GM19324 (cell line): ENCODE measurements at regions not wholly inside any gene's neighbourhood (a gene's known extent, or its start where the extent isn't known, plus 50 kb on each side); places are given as distances from the start of the nearest gene placed in this dataset.
"Not testable (repeated sequence)": the region's sequence is repeated elsewhere in the genome, so short reads cannot be mapped to it uniquely, and the experiment has no call there.

Experiments
- ATAC-seq: cut with Tn5 transposase; IDR thresholded peaks from one replicate; pipeline ENCODE4 v1.9.1; 2021; ENCODE audit warnings: mild to moderate bottlenecking, moderate library complexity; ENCODE audit not compliant: unreplicated experiment, low FRiP score

GRCh38 chr5:135185481-135186065 lies 151.5 kb upstream of the PITX1 start:
- ATAC-seq = no peak

GRCh38 chr5:135184646-135185045 lies 150.6 kb upstream of the PITX1 start:
- ATAC-seq = no peak

- no peak for ATAC-seq
These were observed 149.4 kb upstream of the PITX1 start for GRCh38 chr5:135183464-135183863.

GRCh38 chr5:135182675-135183074 lies 148.6 kb upstream of the PITX1 start:
- ATAC-seq = no peak

GRCh38 chr5:135181653-135182052 lies 147.6 kb upstream of the PITX1 start:
- no peak for ATAC-seq

GRCh38 chr5:135179308-135179980 lies 145.4 kb upstream of the PITX1 start:
- no peak for ATAC-seq

- no peak for ATAC-seq
These were observed 144.6 kb upstream of the PITX1 start for GRCh38 chr5:135178476-135179155.

- ATAC-seq = no peak
These were observed 143.6 kb upstream of the PITX1 start for GRCh38 chr5:135177591-135177990.

GRCh38 chr5:135176991-135177390 lies 143.0 kb upstream of the PITX1 start:
- no peak for ATAC-seq

GRCh38 chr5:135174315-135175096 lies 140.5 kb upstream of the PITX1 start:
- no peak for ATAC-seq

- no peak for ATAC-seq
These were observed 139.7 kb upstream of the PITX1 start for GRCh38 chr5:135173662-135174290.

- ATAC-seq = no peak
These were observed 138.7 kb upstream of the PITX1 start for GRCh38 chr5:135172718-135173117.

- ATAC-seq = no peak
These were observed 137.3 kb upstream of the PITX1 start for GRCh38 chr5:135171336-135171735.

GRCh38 chr5:135170500-135170899 lies 136.5 kb upstream of the PITX1 start:
- ATAC-seq = no peak

- no peak for ATAC-seq
These were observed 135.7 kb upstream of the PITX1 start for GRCh38 chr5:135169753-135170152.

- ATAC-seq = no peak
These were observed 133.6 kb upstream of the PITX1 start for GRCh38 chr5:135167634-135168033.

- not testable (repeated sequence) for ATAC-seq
These were observed 131.0 kb upstream of the PITX1 start for GRCh38 chr5:135164873-135165614.

- ATAC-seq = no peak
These were observed 129.9 kb upstream of the PITX1 start for GRCh38 chr5:135163964-135164363.

GRCh38 chr5:135163391-135163790 lies 129.4 kb upstream of the PITX1 start:
- no peak for ATAC-seq

GRCh38 chr5:135162661-135163265 lies 128.7 kb upstream of the PITX1 start:
- ATAC-seq = no peak
